GM21528 (cell line): ENCODE measurements at regions not wholly inside any gene's neighbourhood (a gene's known extent, or its start where the extent isn't known, plus 50 kb on each side); places are given as distances from the start of the nearest gene placed in this dataset.

Experiments used
- ATAC-seq: cut with Tn5 transposase; IDR thresholded peaks from one replicate; pipeline ENCODE4 v1.9.1; 2021; ENCODE audit warnings: mild to moderate bottlenecking, moderate library complexity; ENCODE audit not compliant: unreplicated experiment, low FRiP score

DNA sequence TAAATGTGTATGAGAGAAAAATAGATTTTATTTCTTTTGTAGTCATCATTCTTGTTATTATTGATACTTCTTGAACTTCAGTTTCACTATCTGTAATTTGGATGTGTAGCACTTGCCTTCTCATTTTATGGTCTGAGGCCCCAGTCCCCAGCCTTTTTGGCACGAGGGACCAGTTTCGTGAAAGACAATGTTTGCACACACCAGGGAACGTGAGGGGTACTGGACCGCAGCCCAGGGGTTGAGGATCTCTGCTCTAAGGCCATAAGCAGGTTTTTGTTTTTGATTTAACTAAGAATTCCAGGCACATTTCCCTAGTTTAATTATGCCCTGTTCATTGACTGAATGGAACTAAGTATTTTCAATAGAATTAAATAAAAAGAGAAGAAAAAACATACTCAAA is 261.5 kb downstream of the BMP2 start:
- ATAC-seq: no peak

DNA sequence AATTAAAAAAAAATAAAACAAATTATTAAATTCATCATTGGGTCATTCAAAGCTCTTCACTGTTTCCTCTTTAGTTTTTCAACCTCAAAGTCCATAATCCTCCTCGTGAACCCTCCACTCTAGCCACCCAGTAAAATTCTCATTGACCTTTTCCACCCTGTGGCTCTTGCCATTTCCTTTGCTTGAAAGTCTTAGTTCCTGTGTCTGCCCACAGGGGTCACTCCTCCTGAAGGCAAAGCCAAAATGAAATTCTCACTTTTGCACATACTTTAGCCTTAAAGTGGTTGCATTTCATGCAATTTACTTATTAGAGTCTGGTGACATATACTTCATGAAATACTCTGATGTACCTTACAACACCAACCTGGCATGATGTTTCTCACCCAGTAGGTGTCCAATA is 263.7 kb downstream of the BMP2 start:
- no peak for ATAC-seq

DNA sequence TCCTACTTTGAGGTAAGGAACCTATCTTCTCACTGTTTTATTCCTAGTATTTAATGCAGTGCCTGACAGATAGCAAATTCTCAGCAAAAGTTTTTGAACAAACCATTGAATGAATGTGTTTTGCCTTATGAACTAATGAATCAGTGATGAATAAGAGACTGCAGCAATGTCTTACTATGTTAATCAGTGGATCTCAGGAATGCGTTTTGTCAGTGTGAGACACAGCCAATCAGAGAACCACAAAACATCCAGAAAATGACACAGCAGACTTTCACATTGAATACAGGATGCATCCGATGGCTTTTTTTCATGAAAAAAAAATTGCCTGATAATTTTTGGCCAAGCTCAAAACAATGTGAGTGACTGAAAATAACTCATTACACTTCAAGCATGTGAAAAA is 270.5 kb downstream of the BMP2 start:
- no peak for ATAC-seq

DNA sequence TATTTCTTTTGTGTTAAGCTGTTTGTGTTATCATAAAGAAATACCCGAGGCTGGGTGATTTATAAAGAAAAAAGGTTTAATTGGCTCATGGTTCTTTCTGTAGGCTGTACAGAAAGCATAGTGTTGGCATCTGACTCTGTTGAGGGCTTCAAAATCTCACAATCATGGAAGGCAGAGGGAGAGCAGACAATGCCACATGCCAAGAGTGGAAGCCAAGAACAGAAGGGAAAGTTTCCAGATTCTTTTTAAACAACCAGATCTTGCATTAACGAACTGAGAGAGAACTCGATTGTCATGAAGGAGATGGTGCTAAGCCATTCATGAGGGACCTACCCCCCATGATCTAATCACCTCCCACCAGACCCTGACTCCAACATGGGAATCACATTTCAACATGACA is 290.1 kb downstream of the BMP2 start:
- ATAC-seq: no peak

DNA sequence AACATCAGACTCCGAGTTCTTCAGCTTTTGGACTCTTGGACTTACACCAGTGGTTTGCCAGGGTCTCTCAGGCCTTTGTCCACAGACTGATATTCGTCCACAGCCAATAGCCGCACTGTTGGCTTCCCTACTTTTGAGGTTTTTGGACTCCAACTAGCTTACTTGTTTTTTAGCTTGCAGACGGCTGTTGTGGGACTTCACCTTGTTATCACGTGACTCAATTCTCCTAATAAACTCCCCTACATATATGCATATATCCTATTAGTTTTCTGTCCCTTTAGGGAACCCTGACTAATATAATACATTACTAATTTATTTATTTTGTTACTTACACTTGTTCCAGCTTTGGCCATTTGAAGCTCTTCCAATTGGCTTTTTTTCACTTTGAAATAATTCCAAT is 311.3 kb downstream of the BMP2 start:
- no peak for ATAC-seq

DNA sequence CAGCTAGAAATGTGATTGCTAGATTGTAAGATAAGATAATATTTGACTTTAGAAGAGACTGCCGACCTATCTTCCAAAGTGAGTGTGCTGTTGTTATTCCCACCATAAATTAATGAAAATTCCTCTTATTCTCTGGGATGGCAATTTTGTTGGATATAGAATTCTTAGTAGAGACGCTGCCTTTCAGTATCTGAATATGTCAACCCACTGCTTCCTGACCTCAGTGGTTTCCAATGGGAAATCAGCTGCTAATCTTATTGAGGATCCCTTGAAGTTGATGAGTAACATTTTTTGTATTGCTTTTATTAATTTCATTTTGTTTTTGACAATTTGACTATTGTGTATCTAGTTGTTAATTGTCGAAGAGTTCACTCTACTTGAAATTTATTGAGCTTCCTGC is 313.0 kb downstream of the BMP2 start:
- no peak for ATAC-seq

DNA sequence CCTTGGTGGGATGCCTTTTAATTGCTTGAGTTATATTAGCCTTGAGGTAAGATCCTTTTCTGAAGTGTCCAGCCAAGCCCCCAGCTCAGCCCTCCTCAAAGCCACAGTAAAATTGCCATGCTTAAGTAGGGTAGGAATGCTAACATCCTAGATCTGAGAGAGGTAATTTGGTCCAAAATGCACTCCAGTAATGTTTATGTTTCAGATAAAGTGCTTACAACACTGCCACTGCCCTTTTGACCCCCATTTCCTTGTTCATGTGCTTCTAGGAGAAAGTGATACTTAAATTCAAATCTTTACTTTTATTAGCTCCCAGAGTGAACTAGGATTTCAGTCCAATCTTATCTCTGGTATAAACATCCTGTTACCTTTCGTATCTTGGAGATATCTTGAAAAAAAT is 318.0 kb downstream of the BMP2 start:
- no peak for ATAC-seq

DNA sequence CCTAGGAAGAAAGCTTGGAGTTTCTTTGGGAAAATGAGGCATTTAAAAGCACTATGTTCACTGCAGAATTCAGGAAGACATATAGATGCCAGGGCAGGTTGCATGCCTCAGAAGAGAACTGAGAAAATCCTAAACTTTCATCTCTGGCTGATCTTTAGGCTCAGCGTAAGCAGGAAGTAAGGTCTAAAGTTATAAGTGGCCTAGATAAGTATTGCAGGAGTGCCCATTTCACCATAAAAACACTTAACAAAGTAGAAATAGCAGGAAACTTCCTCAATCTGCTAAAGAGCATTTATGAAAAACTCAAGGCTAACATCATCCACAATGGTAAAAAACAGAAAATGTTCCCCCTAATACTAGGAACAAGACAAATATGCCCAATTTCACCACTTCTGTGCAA is 320.3 kb downstream of the BMP2 start:
- ATAC-seq: no peak

DNA sequence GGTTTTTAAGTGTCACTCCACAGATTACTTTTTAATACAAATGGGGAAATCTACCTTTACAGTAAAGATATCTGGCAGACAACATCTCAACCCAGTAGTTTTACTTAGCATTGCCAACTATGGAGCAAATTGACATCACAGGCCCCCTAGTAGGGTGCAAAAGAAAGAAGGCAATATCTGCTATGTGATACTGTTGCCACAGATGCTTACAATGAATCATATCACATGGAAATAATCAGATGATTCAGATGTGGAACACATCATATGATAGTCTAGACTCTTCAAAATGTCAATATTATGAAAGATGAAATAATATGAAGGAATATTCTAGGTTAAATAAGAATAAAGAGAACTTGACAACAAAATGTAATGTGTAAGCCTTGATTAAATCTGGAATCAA is 322.5 kb downstream of the BMP2 start:
- ATAC-seq: no peak

DNA sequence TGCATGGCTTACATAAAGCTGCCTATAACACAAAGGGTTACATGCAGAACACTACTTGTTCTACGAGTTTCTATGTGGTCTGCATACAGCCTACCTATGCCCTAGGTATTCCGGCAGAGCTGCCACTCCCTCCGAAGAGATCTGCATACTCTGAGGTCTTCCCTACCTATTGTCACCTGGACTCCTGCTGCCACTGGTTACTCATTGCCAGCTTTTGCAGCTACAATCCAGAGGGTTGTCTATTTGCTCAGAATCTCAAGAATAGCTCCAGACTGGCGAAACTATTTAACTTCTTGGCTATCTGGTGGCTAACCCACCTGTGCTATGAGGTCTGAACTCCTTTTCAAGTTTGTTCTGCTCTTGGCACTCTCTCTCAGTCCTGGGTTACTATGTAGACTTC is 323.3 kb downstream of the BMP2 start:
- ATAC-seq: no peak

DNA sequence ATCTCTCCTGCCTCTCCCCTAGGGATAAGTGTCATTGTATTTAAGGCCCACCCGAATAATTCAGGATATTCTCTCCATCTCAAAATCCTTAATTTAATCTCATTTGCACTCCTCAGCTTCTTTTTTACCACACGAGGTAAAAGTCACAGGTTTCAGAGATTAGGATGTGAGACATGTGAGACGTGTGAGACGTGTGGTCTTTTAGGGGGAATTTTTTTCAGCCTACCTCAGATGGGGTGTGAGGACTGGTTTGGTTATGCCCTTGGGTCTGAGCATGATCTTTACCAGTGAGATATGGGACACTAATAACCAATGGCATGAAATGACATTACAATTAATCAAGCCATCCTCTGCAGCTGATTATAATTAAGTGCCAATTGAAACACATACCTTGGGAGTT is 324.2 kb downstream of the BMP2 start:
- no peak for ATAC-seq

DNA sequence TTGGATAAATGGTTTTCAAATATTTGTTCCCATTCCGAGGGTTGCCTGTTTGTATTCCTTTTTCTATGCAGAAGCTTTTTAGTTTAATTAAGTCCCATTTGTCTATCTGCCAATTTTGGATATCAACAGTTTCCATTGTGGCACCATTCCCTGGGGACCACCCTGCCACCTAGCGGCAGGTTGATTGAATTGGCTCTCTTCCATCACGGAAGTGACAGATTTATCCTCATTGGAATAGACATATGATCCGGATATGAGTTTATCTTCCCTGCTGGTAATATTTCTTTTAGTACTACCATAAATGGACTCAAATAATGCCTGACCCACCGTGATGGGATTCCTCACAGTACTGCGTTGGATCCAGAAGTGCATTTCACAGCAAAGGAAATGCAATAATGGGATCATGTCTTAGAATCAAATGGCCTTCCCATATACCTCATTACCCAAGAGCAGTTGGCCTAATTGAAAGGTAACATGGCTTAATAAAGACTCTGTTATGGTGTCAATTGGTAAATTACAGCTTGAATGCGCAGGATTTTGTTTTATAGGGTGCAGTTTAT is 327.0 kb downstream of the BMP2 start:
- ATAC-seq: no peak

DNA sequence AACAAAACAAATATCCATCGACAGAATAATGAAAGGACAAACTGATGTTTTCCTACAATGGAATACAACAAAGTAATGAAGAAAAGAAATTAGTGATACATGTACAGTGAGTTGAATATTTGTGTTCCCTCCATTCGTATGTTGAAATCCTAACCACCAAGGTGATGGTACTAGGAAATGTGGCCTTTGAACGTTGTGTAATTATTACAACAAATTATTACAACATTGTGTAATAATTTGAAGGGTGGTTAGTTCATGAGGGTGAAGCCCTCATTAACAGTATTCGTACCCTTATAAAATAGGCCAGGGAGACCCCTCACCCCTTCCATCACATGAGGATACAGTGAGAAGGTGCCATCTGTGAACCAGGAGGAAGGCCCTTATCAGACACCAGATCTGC is 339.4 kb downstream of the BMP2 start:
- no peak for ATAC-seq

DNA sequence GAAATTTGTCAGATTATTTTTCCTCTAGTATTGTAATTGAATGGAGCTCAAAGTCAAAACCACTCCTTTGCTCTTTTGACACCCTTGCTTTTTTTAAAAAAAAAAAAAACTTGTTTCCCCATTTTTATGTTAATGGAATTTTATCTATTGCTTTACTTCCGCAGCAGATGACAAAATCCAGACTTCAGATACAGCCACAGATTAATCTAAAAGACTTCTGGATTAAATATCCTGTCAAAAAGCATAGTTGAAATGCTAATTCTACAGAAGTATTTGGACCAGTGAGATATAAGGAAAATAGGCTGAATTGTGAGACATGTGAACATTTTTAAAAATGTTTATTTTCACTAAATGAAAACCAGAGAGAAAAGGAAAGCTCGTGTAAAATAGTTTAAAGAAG is 341.4 kb downstream of the BMP2 start:
- no peak for ATAC-seq

DNA sequence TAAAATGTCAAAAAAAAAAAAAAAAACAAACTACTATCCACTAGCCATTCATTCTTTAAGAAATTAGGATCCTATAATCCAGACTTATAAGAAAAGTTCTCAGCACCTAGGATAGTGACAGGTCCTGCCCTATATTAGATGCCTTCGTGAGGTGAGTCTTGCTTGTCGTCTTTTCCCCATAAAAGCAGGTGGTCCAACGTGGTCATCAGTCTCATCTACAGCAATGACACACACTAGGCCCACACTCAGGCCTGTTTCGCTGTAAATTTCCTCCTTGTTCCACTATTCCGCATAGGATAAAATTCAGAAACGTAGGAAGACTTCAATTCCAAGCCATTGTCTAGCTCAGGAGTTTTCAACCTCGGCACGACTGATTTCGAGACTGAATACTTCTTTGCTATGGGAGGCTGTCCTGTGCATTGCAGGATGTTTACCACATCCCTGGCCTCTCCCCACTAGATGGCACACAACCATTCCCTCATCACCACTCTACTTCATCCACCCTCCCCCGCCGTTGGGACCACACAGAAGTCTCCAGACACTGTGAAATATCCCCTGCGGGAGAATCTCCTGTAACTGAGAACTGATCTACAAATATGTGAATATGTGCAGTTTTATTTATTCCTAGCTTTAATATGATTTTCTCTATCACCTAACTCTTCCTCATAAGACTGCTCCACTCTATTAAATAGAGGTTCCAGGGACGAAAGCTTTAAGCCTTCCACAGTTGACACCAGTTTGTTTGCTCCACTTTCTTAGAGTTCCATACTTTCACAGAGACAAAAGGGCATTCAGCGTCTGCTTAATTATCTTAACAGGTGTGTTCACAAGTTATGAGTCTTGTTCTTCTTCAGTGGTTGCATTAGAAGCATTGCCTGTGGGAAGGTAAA is 346.3 kb downstream of the BMP2 start:
- no peak for ATAC-seq

DNA sequence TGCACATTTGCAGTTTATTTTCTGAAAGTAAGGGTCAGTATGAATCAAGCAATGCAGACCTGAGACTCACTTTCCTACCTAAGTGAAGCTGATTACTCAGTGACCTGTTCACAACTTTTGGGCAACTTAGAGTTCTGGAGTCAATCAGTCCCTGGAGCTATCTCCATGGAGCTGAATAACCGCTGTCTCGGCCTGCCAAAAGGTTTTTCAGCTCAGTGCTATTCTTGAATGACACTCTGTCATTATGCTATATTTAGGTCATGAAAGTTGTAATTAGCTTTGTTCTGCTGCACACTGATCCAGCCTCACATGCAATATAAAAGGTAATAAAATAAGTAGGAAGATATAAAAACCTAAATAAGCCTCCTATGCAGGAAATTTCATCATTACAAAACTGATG is 356.0 kb downstream of the BMP2 start:
- ATAC-seq: no peak

DNA sequence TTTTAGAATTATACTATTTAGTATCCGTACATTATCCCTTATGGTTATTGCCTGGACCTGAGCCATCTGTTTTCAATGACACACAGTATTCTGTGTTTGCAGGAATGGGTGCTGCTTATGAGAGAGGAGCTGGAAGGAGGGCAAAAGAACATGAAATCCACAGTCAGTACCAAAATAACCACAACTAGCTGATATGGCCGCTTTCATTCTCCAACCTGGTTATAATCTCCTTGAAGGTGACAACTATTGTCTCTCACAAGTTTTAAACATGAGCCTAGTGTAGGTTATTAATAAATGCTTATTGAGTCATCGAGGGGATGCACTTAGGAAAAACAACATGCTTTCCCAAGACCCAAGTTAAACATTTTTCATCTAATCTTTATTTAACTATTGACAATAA is 356.6 kb downstream of the BMP2 start:
- no peak for ATAC-seq

DNA sequence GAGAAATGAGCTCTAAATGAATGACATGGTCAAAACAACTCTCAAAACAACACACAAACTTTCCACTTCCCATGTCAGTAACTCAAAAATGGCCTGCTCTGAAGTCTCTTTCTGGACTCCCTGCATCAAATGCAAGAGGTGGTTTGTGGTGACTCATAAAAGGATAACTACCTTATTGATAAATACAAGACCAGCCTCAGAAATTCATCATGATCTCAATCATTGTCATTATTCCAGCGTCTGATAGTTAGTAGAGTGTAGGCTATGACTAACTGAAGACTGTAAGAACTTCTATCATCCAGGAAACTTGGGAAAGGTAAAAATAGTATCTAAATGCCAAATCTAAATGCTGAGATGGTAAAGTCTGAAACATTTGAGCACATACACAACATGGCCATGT is 369.4 kb downstream of the BMP2 start:
- no peak for ATAC-seq

DNA sequence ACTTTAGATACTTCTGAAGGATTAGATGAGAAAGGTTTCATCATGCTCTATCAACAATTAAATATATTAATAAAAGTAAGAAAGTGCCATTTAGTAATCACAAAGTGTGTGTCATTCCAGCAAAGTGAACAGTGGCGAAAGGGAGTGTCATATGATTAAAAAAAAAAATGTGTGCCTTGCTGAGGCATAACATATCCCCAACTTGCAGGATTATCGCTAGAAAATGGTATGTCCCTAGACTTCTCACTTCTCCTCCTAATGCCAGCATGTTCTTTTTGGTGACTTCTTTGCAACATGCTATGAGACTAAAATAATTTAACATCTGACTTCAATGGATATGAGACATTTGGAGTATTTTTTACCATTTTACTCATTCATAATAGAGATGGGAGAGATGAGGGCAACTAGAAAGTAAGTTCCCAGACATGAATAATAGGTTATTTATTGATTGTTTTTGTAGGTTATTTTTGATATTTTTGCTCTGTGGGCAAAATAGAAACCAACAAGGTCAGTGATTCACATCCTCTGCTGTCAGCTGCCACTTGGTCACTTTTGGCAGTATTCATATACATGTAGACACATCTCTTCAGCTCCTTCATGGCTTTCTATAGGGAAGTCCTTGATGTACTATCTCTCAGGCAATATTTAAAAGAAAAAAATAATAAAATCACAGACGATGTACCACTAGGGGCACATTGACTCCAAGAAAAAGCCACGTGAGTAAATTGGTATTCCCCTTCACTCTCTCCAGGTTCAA is 370.1 kb downstream of the BMP2 start:
- ATAC-seq: peak; percentile 58

DNA sequence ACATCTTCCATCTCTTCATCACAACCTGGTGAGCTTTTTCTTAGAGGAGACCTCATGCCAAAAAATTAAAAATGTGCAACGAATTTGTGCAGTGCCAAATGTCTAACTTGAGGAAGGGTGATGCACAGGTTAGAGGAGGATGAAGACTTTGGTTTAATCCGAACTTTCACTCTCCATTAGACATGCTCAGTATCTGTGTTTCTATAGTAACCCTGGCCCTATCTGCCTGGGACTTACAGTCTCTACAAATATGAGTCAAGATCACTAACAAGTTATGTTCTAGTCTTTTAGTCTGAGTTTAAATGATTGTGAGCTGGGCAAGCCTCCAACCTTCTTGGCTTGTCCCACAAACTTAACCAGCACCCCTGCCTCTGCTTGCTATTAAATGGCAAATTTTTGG is 377.0 kb downstream of the BMP2 start:
- no peak for ATAC-seq

DNA sequence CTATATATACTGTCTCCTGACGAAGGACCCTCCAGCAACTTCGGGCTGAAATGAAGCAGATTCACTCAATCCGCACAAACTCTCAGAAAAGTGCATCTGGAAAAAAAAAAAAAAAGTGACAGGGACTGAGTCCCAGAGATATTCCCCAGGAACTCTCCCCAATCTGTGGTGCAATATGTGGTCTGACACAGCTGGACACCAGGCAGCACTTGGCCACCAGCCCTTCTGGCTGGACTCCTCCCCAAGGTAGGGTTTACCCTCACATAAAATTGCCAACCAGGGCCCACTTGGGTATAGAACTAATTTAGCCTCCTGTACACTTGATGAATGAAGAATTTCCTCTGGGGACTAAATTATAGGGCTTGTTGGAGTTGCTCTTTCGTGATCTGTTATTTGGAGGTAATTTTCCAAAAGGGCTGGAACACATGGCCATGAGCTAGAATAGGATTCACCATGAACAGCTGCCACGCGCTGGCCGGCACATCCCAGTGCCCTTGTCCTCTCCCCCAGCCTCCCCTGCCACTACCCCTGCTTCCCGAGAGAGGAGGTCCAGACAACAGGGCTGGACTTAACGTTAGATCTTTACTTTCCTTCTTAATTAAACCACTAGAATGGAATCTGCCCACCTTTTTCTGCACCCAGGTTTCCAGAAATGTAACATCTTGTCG is 379.2 kb downstream of the BMP2 start:
- no peak for ATAC-seq
